NCI-H2081 (cell line): ENCODE measurements at regions not wholly inside any gene's neighbourhood (a gene's known extent, or its start where the extent isn't known, plus 50 kb on each side); places are given as distances from the start of the nearest gene placed in this dataset.
"Not testable (repeated sequence)": the region's sequence is repeated elsewhere in the genome, so short reads cannot be mapped to it uniquely, and the experiment has no call there.

Experiments
- DNase-seq, 2 experiments: peaks; one replicate each; lab custom pipeline; 2025; lab: John Stamatoyannopoulos, UW

GRCh38 chrX:52261125-52261462 lies 76.4 kb downstream of the MAGED4 start:
- DNase-seq: no peak

GRCh38 chrX:52261463-52262194 lies 76.9 kb downstream of the MAGED4 start:
- DNase-seq: peak; percentile 81 to 88

- no peak for DNase-seq
Observed at GRCh38 chrX:52262195-52262546, 77.5 kb downstream of the MAGED4 start.

- DNase-seq: no peak
Observed at GRCh38 chrX:52263417-52263816, 78.7 kb downstream of the MAGED4 start.

GRCh38 chrX:52265713-52266112 lies 81.0 kb downstream of the MAGED4 start:
- DNase-seq: no peak

- not testable (repeated sequence) for DNase-seq
Observed at GRCh38 chrX:52268502-52268901, 83.8 kb downstream of the MAGED4 start.

- no peak for DNase-seq
Observed at GRCh38 chrX:52270453-52271116, 85.9 kb downstream of the MAGED4 start.

- DNase-seq: no peak
Observed at GRCh38 chrX:52271206-52271605, 86.5 kb downstream of the MAGED4 start.

GRCh38 chrX:52277666-52278065 lies 91.2 kb upstream of the XAGE2 start:
- no peak for DNase-seq

- no peak for DNase-seq
Observed at GRCh38 chrX:52280812-52281211, 88.0 kb upstream of the XAGE2 start.

GRCh38 chrX:52284865-52285264 lies 84.0 kb upstream of the XAGE2 start:
- DNase-seq: no peak

- not testable (repeated sequence) for DNase-seq
Observed at GRCh38 chrX:52298968-52299367, 69.9 kb upstream of the XAGE2 start.

- DNase-seq: not testable (repeated sequence)
Observed at GRCh38 chrX:52308532-52308931, 60.3 kb upstream of the XAGE2 start.
